ENCODE measurements at regions not wholly inside any gene's neighbourhood (a gene's known extent, or its start where the extent isn't known, plus 50 kb on each side); places are given as distances from the start of the nearest gene placed in this dataset.
"Not testable (repeated sequence)": the region's sequence is repeated elsewhere in the genome, so short reads cannot be mapped to it uniquely, and the experiment has no call there.

- TF ChIP-seq CTCF (conservative IDR thresholded peaks at IDR 0.05; ENCODE audit: low read depth, low read length): no peak
- no peak for DNase-seq (ENCODE audit: low read depth)
Observed at GRCh38 chr10:64358907-64359306, 837.7 kb downstream of the REEP3 start.

GRCh38 chr10:64360240-64360639 lies 839.0 kb downstream of the REEP3 start:
- not testable (repeated sequence) for DNase-seq (ENCODE audit: low read depth); H3K4me3 ChIP-seq (ENCODE audit: low read depth, low read length)

More at GRCh38 chr10:64358907-64359306, 837.7 kb downstream of the REEP3 start:
- no peak overlapping the region for H3K4me3 ChIP-seq (ENCODE audit: low read depth, low read length)

- H3K4me3 ChIP-seq (ENCODE audit: low read depth, low read length): no peak overlapping the region
- no peak for TF ChIP-seq CTCF (conservative IDR thresholded peaks at IDR 0.05; ENCODE audit: low read depth, low read length)
- DNase-seq (ENCODE audit: low read depth): no peak
Observed at GRCh38 chr10:64363687-64364086, 842.5 kb downstream of the REEP3 start.

GRCh38 chr10:64365663-64366062 lies 844.5 kb downstream of the REEP3 start:
- DNase-seq (ENCODE audit: low read depth): no peak
- no peak for TF ChIP-seq CTCF (conservative IDR thresholded peaks at IDR 0.05; ENCODE audit: low read depth, low read length)
- H3K4me3 ChIP-seq (ENCODE audit: low read depth, low read length): no peak overlapping the region

- TF ChIP-seq CTCF (conservative IDR thresholded peaks at IDR 0.05; ENCODE audit: low read depth, low read length): no peak
- H3K4me3 ChIP-seq (ENCODE audit: low read depth, low read length): no peak overlapping the region
Observed at GRCh38 chr10:64368298-64368697, 847.1 kb downstream of the REEP3 start.

GRCh38 chr10:64369885-64370773 lies 848.9 kb downstream of the REEP3 start:
- H3K4me3 ChIP-seq (ENCODE audit: low read depth, low read length): no peak overlapping the region
- TF ChIP-seq CTCF (conservative IDR thresholded peaks at IDR 0.05; ENCODE audit: low read depth, low read length): no peak
- no peak for DNase-seq (ENCODE audit: low read depth)

More at GRCh38 chr10:64368298-64368697, 847.1 kb downstream of the REEP3 start:
- no peak for DNase-seq (ENCODE audit: low read depth)

GRCh38 chr10:64374346-64374745 lies 853.1 kb downstream of the REEP3 start:
- H3K4me3 ChIP-seq (ENCODE audit: low read depth, low read length): no peak overlapping the region
- DNase-seq (ENCODE audit: low read depth): no peak
- no peak for TF ChIP-seq CTCF (conservative IDR thresholded peaks at IDR 0.05; ENCODE audit: low read depth, low read length)

Data from choroid plexus epithelial cell (primary cell).